Spinal cord (tissue), 9 donors: ENCODE measurements at regions not wholly inside any gene's neighbourhood (a gene's known extent, or its start where the extent isn't known, plus 50 kb on each side); places are given as distances from the start of the nearest gene placed in this dataset.

ENCODE experiments used
- DNase-seq, 6 donors: peaks; one replicate each; pipeline versions ENCODE4 v3.0.0 to v3.0.0-alpha.2; 2013 to 2015; ENCODE audit warnings: low spot score in 6 of 6, low read depth in 4 of 6
- H3K27ac ChIP-seq: one replicate; pipeline ENCODE4 v1.5.1; 2013; ENCODE audit warnings: low read depth, low read length, control low read depth
- H3K27me3 ChIP-seq: one replicate; pipeline ENCODE4 v1.6.1; 2013; ENCODE audit warnings: low read length; ENCODE audit not compliant: control insufficient read depth, insufficient read depth
- H3K36me3 ChIP-seq: one replicate; pipeline ENCODE4 v1.6.1; 2013; ENCODE audit warnings: low read length; ENCODE audit not compliant: control insufficient read depth, insufficient read depth
- H3K4me1 ChIP-seq: one replicate; pipeline ENCODE4 v1.6.1; 2013; ENCODE audit warnings: low read length; ENCODE audit not compliant: control insufficient read depth, insufficient read depth
- H3K4me3 ChIP-seq: one replicate; pipeline ENCODE4 v1.5.1; 2013; ENCODE audit warnings: low read depth, low read length, control low read depth
- H3K9me3 ChIP-seq: one replicate; pipeline ENCODE4 v1.6.1; 2013; ENCODE audit warnings: low read length; ENCODE audit not compliant: control insufficient read depth, insufficient read depth
- WGBS: methylation state at CpG from one replicate; pipeline ENCODE4 v1.1.5; 2013; ENCODE audit warnings: missing lambda C conversion rate; ENCODE audit not compliant: insufficient coverage; 5-methylcytosine and 5-hydroxymethylcytosine counted together
- donor health status: healthy.

GRCh38 chr3:110858549-110858948 lies 213.1 kb upstream of the NECTIN3 start:
- Histone ChIP-seq H3K4me3 (no peak overlapping the region), H3K27me3 (no peaks in the 10 kb centered on the region), H3K9me3 (no peaks in the 10 kb centered on the region), H3K27ac (no peak overlapping the region), H3K4me1 (no peaks in the 10 kb centered on the region), H3K36me3 (no peaks in the 10 kb centered on the region)
- WGBS, result no CpG with 5 or more reads among the region's 4 CpGs
- no peak for DNase-seq

DNA sequence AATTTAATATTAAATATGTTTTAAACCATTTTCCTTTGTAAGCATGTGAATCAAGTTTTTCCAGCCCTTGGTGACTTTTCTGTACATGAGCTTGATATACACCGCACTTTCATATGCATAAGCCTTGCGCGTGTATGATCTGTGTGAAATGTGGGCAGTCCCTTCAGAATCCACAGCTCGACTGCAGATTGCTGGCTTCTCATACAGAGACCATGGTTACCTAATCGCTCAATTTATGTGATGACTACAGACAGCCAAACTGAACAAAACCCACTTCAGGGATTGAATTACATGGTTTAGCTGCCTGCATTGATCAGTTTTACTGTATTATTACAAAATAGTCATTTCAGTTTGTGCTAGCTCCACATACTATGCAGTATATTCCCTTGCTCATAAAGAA lies 212.3 kb upstream of the NECTIN3 start:
- Histone ChIP-seq H3K4me1 (no peaks in the 10 kb centered on the region), H3K4me3 (no peak overlapping the region), H3K36me3 (no peaks in the 10 kb centered on the region), H3K27me3 (no peaks in the 10 kb centered on the region), H3K27ac (no peak overlapping the region), H3K9me3 (no peaks in the 10 kb centered on the region)
- peak in 1 of 6 donors; percentile 34 for DNase-seq
- 87% methylated on average over 3 of the region's 5 CpGs for WGBS

DNA sequence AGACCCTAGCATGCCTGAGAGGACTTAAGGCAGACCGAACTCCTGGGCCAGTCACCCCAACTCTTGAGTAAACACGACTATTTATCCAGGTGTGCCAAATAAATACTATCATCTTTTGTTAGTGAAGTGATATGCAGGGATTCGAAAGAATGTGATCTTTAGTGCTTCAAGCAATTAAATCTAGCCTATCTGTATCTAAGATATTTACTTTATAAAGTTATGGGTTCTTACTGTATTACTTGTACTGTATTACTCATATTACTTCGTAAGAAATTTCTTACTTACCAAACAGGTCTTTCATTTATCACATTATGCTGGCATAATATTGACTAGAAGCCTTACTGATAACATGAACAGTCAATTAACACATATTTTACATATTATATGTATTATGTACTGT lies 211.6 kb upstream of the NECTIN3 start:
- no peak for DNase-seq
- Histone ChIP-seq H3K27me3 (no peaks in the 10 kb centered on the region), H3K4me3 (no peak overlapping the region), H3K9me3 (no peaks in the 10 kb centered on the region), H3K27ac (no peak overlapping the region), H3K36me3 (no peaks in the 10 kb centered on the region), H3K4me1 (no peaks in the 10 kb centered on the region)
- WGBS, result no CpG with 5 or more reads among the region's 4 CpGs

GRCh38 chr3:110865934-110866333 lies 205.7 kb upstream of the NECTIN3 start:
- DNase-seq, result no peak
- H3K36me3 ChIP-seq, result no peaks in the 10 kb centered on the region
- no peaks in the 10 kb centered on the region for H3K9me3 ChIP-seq
- no peak overlapping the region for H3K4me3 ChIP-seq
- no peak overlapping the region for H3K27ac ChIP-seq
- no peaks in the 10 kb centered on the region for H3K27me3 ChIP-seq
- no CpG with 5 or more reads among the region's 4 CpGs for WGBS
- H3K4me1 ChIP-seq, result no peaks in the 10 kb centered on the region

- no CpG with 5 or more reads among the region's 1 CpG for WGBS
Observed at GRCh38 chr3:110868106-110868505, 203.5 kb upstream of the NECTIN3 start.

DNA sequence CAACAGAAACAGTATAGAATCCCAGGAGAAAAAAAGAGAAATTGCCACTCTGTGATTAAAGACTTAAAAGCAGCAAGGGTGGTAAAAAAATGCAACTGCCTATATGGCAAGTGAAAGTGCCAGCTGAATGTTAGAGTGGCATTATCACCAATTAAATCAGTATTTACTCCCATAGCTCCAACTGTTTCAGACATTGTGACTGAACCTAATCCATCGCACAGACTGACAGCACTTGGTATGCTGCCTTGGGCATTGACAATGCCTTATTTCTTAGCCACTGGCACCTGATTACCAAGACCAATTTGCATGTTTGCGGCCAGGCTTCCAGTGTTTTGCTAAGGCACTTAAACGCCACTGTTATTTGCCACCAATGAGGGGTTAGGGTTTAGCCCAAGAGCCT lies 201.9 kb upstream of the NECTIN3 start:
- no peaks in the 10 kb centered on the region for H3K9me3 ChIP-seq
- peak in 2 of 6 donors; percentile 8 to 59 for DNase-seq
- no peaks in the 10 kb centered on the region for H3K27me3 ChIP-seq
- 52% methylated on average over 2 of the region's 3 CpGs for WGBS
- no peak overlapping the region for H3K27ac ChIP-seq
- no peaks in the 10 kb centered on the region for H3K4me1 ChIP-seq
- H3K36me3 ChIP-seq, result no peaks in the 10 kb centered on the region
- H3K4me3 ChIP-seq, result no peak overlapping the region

More at GRCh38 chr3:110868106-110868505, 203.5 kb upstream of the NECTIN3 start:
- H3K36me3 ChIP-seq, result no peaks in the 10 kb centered on the region
- no peak for DNase-seq
- H3K27me3 ChIP-seq, result no peaks in the 10 kb centered on the region
- no peak overlapping the region for H3K27ac ChIP-seq
- no peaks in the 10 kb centered on the region for H3K9me3 ChIP-seq
- H3K4me1 ChIP-seq, result no peaks in the 10 kb centered on the region
- H3K4me3 ChIP-seq, result no peak overlapping the region

- Histone ChIP-seq H3K9me3 (no peaks in the 10 kb centered on the region), H3K27ac (no peak overlapping the region), H3K4me1 (no peaks in the 10 kb centered on the region), H3K4me3 (no peak overlapping the region), H3K27me3 (no peaks in the 10 kb centered on the region), H3K36me3 (no peaks in the 10 kb centered on the region)
- DNase-seq, result no peak
Observed at GRCh38 chr3:110871869-110872268, 199.7 kb upstream of the NECTIN3 start.

DNA sequence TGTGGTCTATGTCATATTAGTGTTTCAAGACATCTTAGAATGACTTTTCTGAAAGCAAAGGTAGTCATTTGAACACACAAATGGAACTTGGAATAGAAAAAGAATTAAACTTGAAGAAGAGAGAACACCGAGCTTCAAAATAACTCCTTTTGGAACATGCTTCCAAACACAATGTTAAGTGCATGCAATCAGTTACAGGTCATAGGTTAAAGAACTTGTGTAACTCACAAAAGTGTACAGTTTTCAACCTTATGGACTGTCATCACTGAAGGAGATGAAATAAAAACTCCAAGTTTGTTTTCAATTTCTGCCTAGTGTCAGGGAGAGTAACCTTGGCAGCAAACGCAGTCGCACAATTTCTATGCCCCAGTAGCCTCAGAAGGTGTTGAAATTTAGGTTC lies 192.9 kb upstream of the NECTIN3 start:
- DNase-seq, result no peak
- no peak overlapping the region for H3K27ac ChIP-seq
- H3K27me3 ChIP-seq, result no peaks in the 10 kb centered on the region
- H3K4me1 ChIP-seq, result no peaks in the 10 kb centered on the region
- 80% methylated on average over 1 of the region's 3 CpGs for WGBS
- H3K9me3 ChIP-seq, result no peaks in the 10 kb centered on the region
- no peaks in the 10 kb centered on the region for H3K36me3 ChIP-seq
- H3K4me3 ChIP-seq, result no peak overlapping the region

- Histone ChIP-seq H3K4me1 (no peaks in the 10 kb centered on the region), H3K36me3 (no peaks in the 10 kb centered on the region), H3K27me3 (no peaks in the 10 kb centered on the region), H3K4me3 (no peak overlapping the region), H3K27ac (no peak overlapping the region), H3K9me3 (no peaks in the 10 kb centered on the region)
- peak in 5 of 6 donors; percentile 52 to 93 (median 77) for DNase-seq
- WGBS, result 30% methylated on average over 3 of the region's 4 CpGs
Observed at GRCh38 chr3:110881069-110881468, 190.5 kb upstream of the NECTIN3 start.

DNA sequence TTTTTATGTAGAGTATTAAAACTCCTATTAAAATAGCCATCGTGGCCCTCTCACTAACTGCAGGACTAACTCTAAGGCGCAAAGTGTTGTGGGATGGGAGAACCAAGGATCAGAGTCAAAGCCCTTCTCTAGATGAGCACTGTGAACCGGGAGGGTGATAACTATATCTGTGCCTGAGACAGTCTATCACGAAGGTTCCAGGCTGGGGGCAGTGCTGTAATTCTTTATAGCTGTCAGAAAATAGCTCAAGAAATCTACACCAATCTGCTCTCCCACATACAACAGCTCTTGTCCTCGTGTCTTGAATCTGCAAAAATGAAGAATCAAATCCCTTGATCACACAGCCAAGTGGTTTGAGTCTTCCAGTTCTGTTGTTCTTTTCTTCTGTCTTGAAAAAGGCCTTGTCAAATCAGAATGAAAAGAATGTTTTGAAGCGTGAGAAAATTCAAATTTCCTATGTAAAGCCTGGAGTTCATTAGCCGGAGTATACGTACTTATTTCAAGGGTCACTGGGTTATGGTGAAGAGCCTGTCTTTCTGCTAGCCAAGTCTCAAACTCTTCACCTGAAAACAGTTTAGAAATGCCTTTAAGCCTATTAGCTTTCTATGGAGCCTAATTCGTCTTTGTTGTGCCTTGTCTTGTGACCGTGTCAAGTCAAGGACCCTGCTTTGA lies 185.3 kb upstream of the NECTIN3 start:
- Histone ChIP-seq H3K4me3 (no peak overlapping the region), H3K9me3 (no peaks in the 10 kb centered on the region), H3K4me1 (no peaks in the 10 kb centered on the region), H3K36me3 (no peaks in the 10 kb centered on the region), H3K27me3 (no peaks in the 10 kb centered on the region), H3K27ac (no peak overlapping the region)
- 37% methylated on average over 3 of the region's 10 CpGs for WGBS
- peak in 2 of 6 donors; percentile 13 to 34 for DNase-seq
